DND-41 (cell line): ENCODE measurements at regions not wholly inside any gene's neighbourhood (a gene's known extent, or its start where the extent isn't known, plus 50 kb on each side); places are given as distances from the start of the nearest gene placed in this dataset.

Experiments
- CTCF ChIP-seq: IDR thresholded peaks from 2 replicates; pipeline ENCODE4 v1.5.1; 2012; ENCODE audit warnings: borderline replicate concordance, low read length, moderate library complexity, mild to moderate bottlenecking; ENCODE audit not compliant: poor library complexity, severe bottlenecking; ENCODE audit errors: extremely low read depth
- EZH2 ChIP-seq: IDR thresholded peaks from 3 replicates; pipeline ENCODE4 v1.6.1; 2012; ENCODE audit warnings: borderline replicate concordance, low read depth, mild to moderate bottlenecking, moderate library complexity, low read length, inconsistent platforms; ENCODE audit not compliant: severe bottlenecking

GRCh38 chr4:137361756-137362470 lies 170.4 kb downstream of the PCDH18 start:
- TF ChIP-seq CTCF (no peak), EZH2 (no peak)
